ENCODE measurements at regions not wholly inside any gene's neighbourhood (a gene's known extent, or its start where the extent isn't known, plus 50 kb on each side); places are given as distances from the start of the nearest gene placed in this dataset.

DNA sequence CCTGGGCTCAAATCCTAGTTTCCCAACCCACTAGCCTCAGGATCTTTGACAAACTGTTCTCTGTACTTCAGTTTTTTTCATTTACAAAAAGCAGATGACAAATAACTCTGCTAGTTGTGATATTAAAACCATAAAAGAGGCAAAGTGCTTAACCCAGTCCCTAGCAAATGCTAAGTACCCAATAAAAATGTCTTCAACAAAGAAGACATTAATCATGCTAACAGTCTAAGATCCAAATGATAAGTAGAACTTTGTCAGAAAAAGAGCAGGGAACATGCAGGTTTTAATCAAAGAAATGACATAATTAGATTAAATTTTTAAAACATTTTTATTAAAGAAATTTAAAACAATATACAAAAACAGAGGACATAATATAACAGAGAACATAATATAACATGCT lies 203.0 kb upstream of the ADRA1B start:
- DNase-seq = no peak

DNA sequence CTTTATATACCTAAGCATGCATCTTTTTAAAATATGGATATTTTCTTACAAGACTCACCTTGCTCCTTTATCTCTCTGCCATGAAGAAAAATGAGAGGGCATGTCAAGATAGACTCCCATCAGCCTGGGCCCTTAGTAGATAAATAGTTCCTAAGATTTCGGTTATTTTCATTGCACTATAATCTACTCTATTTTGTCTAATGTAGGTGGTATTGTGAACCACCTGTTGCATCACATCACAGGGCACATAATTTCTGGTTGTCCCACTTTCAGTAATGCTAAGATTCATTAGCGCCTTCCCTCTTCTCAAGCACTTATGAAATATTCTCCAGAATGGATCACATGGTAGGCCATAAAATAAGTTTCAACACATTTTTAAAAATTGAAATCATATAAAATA lies 202.5 kb upstream of the ADRA1B start:
- no peak for DNase-seq

DNA sequence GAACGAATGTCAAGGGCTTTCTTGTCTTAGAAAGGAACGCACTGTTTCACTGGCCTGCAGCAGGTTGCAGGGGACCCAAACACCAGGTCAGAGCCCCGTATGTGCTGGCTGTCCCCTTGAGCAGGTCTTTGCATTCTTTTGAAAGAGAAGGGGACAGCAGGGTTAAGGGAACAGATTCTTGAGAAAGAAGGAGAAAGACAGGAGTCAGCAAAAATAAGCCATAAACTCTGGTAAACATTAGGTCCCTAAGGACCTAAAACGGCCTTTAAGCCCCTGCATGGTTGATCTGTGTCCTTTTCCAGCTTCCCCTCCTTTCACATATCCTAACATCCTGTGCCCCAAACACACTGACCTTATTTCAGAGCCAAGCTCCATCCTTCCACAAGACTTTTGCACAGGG lies 190.8 kb upstream of the ADRA1B start:
- no peak for DNase-seq

DNA sequence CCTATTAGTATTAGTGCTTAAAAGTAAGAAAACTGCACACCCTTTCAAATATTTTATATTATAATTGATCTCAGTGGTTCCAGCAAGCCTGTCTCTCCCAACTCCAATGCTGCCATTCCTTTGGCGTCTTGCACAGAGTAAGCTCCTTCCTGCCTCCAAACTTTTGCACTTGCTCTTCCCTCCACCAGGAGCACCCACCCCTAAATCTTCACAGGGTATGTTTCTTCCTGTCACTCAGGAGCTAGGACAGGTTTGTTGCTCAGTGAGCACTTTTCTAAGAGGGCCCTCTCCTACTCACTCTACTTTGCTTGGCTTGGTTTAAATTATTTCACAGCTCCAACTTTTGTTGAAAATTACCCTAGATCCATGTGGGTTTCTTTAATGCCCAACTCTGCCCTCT lies 189.1 kb upstream of the ADRA1B start:
- DNase-seq = no peak

DNA sequence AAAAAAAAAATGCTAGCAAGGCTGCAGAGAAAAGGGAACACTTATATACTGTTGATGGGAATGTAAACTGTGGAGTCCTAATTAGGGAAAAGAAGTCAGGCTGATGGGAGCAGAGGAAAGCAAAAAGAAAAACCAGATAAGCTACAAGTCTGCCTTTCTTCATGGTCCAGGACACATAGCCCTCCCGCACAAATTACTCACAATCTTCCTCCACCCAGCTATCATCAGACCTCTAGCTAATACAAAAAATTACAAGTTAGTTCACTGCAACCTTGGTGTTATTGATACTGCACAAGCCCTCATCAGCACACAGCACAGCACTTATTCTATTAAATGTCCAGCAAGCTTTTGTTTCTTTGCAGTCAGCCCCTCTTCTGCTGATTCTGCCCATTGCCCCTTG lies 186.0 kb upstream of the ADRA1B start:
- DNase-seq = no peak

DNA sequence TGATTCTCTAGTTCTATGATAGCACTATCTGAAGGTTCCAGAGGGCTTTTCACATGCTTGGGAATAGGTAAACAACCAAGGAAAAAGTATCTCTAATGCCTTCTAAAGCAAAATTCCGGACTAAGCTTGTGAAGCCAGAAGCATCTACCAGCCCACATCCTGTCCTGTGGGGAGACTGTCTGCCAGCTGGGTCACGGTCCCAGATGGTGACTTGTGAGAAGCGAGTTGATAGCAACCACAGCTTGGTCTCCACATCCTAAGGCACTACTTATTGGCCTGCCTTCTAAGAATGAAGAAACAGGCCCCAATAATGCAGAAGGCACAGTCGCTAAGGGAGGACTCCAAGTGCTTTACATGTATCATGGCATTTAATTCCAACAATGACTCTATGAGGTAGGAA lies 184.1 kb upstream of the ADRA1B start:
- no peak for DNase-seq

DNA sequence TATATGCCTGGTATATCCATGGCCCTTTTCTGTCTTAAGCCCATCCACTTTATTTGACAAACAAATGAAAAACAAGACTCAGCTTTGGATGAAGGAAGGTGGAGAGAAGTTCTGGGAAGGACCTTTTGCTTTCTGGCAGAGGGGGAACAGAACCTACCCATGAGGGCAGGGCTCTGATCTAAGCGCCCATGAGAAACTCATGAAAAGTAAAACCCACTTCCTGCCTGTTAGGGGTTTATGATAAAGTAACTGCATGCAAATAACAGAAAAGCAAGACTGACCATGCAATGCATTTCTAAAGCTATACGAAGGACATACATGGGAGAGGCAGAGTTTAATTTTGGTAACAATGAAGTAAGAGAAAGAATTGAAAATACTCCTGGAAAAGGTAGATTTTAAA lies 181.9 kb upstream of the ADRA1B start:
- no peak for DNase-seq

DNA sequence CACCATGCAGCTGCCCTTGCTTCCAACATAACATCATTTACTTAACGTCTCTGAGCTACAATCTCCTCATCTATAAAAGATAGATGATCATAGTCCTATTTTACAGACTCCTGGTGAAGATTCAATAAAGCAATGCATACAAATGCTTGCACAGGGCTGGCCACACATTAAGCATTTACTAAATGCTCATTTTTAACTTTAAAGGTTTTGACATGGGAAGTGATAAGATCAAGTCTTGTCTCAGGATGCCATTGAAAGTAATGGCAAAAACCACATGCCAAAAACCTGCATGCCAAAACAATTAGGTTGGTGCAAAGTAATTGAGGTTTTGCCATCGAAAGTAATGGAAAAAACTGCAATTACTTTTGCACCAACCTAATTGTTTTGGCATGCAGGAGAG lies 181.2 kb upstream of the ADRA1B start:
- no peak for DNase-seq

DNA sequence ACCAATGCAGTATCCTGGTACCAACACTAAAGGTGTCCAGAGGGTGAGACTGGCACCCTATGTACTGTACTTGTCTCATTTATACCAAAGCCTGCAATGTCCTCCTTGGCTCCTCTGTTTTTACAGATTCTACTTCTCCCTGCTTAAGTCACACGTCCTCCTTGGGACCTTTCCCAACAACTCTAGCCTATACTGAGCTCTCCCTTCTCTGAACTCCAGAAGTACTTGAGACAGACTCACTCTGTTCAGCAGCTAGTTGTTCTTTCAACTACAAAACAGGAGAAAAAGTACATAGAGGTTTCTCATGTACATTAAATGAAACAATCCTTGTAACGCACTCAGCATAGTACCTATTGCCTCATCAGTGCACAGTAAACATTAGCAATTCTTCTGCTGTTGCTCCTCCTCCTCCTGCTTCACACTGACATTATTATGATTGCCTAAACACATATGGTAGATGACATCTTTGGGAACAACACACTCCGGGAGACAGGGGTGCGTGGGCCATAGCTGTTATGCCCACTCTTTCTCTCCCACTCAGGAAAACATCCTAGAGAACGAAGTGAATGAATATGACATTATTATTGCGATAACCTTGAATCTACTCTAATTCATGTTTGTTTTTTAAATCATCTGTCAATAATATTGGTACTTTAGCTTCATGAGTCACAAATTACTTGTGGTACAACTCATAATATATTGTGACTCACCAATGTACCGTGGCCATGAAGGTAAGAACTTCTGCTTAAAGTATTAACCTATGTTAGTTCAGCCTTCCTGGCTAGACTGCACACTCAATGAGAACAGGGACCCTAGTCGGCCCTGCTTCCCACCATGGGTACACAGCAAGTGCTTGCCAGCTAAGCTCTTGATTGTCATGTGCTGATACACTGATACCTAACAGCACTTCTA lies 180.3 kb upstream of the ADRA1B start:
- DNase-seq = no peak

DNA sequence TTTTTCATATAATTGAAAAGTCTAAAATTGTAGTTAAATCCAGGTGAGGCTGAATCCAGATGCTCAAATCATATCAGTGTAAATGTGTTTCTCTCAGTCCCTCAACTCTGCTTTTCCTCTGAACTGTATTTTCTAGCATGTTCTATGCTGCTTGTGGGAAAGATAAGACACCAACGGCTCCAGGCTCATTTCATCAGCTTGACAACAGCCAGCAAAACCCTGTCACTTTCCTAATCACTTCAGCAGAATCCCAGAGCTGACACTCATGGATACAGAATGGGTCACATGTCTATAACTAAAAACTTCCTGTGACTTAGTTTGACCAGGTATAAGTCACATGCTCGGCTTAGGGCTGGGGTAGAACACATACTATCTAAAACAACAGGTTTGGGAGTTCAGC lies 179.4 kb upstream of the ADRA1B start:
- no peak for DNase-seq

DNA sequence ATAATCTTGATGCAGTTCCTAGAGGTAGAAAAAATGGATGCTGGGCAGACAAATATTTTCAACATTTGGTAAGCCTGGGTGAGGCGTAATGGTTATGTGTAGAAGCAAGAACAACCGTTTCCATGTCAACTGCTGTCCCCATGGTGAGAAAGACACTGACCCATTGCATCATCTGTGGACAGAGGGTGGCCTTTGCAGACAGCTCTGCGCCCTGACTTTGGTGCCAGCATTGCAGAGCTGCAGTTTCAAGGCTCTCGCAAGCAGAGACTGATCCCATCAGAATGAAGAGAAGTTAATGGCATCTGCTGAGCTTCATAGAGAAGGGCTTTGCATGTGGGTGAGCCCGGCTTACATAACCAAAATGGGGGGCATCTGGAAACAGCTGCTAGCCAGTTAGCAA lies 179.0 kb upstream of the ADRA1B start:
- DNase-seq = no peak

DNA sequence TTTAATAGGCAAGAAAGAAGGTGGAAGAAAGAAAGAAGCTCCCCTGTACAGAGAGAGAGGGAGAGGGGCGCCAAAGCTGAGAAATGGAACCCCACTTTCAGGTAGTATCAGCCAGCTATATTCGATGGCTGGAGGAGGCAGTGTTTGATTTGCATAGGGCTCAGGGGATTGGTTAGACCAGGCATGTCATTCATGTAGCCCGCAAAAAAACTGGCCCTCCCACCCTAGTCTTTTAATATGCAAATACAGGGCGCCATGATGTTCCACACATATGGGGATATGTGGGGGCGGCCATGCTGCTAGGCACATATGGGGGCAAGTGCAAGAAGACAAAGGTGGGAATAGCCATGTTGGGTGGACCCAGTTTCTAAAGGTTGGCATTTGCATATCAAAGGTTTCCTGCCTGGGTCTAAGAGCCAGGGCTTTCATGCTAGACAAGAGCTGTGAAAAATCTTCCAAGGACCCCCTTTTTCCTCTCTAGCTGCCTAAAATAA lies 174.4 kb upstream of the ADRA1B start:
- no peak for DNase-seq

DNA sequence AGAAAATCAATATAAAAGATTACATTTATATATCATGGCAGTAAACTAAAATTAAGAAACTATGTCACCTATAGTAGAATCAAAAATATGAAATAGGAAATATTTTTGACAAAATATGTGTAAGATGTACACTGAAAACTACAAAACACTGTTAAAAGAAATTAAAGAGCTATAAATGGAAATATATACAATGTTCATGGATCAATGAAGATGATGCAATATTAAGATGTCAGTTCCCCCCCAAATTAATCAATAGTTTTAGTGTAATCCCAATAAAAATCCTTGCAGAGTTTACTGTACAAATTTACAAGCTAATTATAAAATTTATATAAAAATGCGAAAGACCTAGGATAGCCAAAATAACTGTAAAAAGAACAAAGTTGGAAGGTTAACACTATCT lies 173.0 kb upstream of the ADRA1B start:
- DNase-seq = no peak

DNA sequence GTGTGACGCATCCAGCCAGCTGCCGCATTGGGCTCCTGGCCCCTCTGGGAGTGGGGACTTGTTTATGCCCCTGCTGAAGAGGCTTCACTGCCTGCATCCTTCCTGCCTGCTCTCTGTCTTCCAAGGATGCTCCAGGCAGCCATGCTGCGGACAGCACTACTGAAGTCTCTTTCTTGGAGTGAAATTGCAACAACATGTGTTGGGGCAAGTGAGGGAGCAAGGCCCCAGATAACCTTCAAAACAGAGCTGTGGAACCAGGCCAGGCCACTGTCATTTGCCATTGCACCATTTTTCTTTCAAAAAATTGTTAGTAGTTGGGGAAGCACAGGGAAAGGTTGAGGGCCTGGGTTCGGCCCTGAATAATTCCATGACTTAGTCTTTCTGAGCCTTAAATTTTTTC lies 169.6 kb upstream of the ADRA1B start:
- no peak for DNase-seq

DNA sequence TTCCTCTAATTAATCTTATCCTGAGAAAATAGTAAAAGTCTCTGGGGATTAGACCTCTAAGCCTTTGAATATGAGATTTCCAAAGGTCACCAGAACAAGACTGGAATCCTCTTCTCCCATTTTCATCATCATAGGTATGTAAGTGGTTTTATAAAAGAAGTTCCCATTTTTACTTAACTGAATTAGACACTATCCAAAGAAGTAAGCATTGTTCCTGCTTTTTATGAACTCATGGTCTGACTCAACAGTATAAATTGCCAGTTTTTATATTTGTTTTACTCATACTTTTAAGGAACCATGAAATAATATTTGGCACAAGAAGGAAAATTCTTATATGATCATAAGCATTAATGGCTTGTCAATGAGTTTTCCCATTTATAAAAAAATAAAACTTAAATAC lies 167.1 kb upstream of the ADRA1B start:
- DNase-seq = no peak

DNA sequence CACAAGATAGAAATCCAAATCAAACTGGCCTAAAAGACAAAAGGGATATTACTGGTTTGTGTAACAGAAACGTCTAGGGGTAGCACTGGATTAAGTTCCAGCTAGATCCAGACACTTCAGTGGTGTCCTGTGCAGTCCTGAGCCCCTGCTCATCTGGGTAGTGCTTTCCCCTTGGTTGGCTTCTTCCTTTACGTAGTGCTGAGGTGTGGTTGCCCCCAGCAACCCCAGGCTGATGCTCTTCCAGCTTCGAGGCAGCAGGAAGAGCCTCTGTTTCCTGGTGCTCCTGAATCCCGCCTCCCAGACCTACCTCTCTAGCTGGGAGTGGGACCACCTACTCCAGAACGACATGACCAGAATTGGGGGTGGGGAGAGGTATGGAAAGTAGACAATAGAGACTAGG lies 166.1 kb upstream of the ADRA1B start:
- no peak for DNase-seq

DNA sequence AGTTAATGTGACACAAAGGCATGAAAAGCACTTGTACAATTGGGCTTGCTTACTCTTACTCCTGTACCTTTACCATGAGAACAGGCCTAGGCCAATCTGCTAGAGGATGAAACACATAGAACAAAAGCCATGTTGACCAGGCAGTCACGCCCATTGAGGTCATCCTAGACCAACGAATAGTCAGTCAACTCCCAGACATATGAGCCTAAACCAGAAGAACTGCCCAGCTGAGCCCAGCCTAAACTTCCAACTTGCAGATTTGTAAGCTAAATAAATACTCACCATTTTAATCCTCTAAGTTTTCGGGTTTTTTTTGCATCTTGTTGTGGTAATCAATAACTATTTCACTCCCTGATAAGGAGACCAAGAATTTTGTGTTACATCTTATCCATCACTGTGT lies 164.8 kb upstream of the ADRA1B start:
- no peak for DNase-seq

DNA sequence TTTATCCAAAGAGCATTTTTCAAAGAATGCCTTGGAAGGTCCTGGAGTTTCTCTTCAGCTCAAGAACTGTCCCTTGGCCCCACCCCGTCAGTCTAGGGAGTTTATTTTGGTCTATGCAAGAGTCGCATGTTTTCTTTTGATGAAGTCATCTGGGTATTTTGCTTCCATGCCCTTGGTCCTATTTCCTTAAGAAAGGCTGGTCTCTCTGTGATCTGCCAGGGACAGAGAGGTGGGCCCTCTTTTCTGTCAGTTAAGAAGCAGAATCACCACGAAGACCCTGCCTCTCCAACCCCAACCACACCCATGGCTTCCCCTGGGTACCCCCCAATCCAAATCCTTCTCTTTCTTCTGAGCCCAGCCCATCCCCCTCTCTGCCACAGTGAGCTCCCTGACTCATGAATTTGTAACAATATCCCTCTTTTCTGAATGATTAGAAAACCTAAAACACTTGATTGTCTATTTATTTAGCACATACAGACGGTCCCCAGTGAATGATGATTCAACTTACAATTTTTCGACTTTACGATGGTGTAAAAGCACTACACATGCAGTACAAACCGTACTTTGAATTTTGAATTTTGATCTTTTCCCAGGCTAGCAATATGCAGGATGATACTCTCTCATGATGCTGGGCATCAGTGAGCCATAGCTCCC lies 163.5 kb upstream of the ADRA1B start:
- DNase-seq = no peak

DNA sequence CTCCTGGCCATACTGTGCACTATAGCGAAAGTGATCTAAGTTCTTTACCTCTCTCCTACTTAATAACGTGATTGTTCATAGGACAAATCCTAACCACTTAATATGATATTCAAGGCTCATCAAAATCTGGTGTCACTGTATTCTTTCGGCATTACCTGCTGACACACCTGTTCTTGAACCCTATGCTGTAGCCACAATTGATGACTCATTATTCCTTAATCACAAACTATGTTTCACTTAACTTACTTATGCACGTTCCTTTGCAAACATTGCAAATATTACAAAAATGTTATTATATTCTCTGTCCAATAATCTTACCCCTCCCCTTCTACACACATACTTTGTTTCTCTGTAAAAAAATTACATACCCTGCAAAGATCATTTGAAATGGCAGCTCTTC lies 158.1 kb upstream of the ADRA1B start:
- no peak for DNase-seq

DNA sequence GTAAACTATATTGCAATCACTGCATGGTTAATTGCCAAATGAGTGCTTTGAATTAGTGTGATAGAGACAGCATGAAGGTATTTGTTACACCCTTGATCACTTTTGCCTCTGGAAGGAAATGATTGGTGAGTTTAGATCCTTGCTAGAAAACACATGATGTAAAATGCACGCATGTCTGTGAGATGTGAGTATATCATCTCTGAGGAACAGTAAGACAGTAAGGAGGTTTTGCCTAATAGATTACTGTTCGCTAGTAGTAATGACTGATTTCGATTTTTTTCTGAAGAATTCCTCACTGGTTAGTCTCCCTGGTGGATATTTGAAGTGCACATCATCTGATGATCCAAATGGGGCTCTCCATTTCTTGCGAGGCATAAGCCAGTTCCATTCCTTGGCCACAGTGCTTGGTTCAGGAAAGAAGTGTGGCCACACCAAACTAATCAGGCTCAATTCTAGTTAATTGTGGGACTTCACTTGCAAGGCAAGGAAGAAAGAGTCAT lies 156.4 kb upstream of the ADRA1B start:
- no peak for DNase-seq

DNA sequence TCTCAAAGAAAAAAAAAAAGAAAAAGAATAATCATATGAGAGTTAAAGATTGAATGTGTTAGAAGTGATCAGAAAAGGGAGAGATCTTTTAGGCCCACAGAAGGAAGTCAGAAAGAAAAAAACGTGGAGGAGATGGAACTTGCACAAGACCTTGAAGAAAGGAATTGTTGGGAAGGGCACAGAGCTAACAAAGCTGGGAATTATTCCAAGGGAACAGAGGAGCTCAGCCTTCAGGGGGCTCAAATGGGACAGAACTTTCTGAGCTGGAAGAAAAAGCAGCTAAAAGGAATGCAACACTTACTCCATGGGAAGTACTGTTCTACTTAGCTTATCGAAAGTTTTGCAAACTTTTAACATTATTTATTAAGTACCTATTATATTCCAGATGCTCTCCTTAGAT lies 153.4 kb upstream of the ADRA1B start:
- no peak for DNase-seq

DNA sequence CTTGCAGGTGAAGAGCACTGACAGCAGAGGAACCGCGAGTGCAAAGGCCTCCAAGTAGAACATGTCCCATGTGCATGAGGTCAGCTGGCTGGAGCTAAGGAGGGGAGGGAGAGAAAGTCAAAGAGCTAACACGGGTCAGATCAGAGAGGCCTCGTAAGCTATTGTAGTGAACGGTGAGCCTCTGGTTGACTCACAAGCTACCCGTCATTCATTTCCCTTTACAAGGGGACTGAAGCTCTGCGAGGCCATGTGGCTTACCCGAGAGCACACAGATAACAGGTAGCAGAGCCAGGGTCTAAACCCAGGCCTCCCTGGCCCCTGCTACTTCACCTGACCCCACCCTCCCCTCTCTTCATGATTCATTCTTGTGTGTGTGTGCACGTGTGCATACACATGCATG lies 152.7 kb upstream of the ADRA1B start:
- DNase-seq = no peak

DNA sequence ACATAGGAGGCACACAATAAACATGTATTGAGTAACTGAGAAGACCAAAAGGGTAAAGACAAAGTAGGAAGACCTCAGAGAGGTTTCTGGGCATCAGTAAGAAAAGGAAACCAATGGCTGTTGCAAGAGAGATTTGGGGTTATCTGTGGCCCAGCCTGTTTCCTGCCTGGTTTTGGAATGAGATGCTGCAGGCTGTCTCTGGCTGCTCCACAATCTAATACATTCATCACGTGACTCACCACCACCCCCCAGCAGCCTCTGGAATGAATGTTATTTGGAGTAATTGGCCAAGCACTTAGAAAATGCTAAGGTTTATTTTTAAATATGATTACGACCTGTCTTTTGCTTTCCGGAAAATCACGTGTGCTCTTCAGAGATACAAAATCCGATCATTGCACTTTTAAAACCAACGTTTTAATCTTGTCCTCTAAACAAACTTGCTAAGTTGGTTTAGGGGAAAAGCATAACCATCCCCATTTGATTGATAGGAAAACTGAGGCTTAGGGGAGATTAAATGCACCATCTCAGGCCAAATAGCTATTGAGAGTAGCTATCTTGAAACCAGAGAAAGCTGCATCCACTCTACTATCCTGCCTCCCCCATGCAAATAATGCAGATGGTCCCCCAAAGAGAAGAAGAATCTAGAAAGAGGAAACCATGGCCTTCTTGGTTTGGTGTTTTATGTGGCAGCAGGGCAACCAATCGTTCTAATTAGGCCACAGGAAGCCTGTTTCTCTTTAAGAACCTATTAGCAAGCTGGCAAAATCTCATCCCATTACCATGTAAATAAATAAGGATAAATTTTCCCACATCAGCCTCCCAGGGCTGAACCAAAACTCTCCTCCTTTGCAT lies 151.8 kb upstream of the ADRA1B start:
- DNase-seq = peak in 1 of 2 donors; percentile 13

DNA sequence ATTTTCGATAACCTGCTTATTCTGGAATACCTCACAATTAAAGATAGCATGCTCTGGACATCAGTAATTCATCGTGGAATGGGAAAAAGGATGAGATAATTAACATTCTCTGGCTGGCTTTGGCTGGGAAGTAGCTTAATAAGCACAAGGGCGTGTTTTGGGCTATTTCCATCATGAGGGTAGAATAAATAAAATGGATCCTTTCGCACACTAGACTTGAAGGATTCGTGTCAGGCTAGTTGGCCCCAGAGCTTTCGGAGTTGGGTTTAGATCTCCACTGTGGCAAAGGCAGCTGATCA lies 151.2 kb upstream of the ADRA1B start:
- DNase-seq = no peak

Measured in bone marrow (tissue), 2 donors.